ENCODE measurements at regions not wholly inside any gene's neighbourhood (a gene's known extent, or its start where the extent isn't known, plus 50 kb on each side); places are given as distances from the start of the nearest gene placed in this dataset.

DNA sequence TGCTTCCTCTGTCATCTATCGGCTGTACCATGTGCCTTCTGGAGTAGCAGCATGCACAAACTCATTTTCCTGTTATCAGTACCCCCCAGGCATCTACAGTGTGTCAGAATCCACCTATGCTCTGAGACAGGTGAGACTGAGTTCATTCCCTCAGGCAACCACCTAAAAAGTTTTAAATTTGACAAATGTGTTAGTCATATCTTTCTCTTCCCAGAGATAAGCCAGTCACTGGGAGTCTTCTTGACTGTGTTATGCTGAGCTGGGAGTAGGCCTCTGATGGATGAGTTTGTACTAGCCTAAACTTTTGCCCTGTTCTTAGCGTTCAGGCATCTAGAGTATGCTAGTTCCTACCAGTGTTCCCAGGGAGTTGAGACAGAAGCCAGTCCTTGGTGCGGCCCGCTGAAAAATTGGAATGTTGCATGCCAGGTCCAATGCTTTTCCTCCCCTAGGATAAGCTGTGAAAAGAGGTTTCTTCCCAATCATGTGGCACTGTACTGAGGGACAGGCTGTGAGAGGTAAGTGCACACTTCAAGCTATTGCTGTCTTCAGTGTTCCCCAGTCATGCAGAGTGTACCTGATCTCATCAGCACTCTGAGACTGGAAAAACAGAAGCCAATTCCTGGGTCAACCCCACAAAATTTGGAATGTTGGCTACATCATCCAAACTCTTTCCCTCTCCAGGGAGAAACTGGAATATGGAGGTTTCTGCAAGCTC lies 1202.3 kb downstream of the NCAM2 start (continued):
- TF ChIP-seq EZH2phosphoT487 (IDR thresholded peaks at IDR 0.05; ENCODE audit: borderline replicate concordance) (no peak), CBX3 (IDR thresholded peaks at IDR 0.05; ENCODE audit: low read depth) (no peak), SRF (IDR thresholded peaks at IDR 0.05; ENCODE audit: low read depth) (no peak), SP1 (IDR thresholded peaks at IDR 0.05; ENCODE audit: low read depth) (no peak), FOSL1 (IDR thresholded peaks at IDR 0.05; ENCODE audit: low read depth) (no peak)
- TF ChIP-seq, protein P1, sequence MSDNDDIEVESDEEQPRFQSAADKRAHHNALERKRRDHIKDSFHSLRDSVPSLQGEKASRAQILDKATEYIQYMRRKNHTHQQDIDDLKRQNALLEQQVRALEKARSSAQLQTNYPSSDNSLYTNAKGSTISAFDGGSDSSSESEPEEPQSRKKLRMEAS (IDR thresholded peaks at IDR 0.05), result no peak
- TF ChIP-seq, protein P2, sequence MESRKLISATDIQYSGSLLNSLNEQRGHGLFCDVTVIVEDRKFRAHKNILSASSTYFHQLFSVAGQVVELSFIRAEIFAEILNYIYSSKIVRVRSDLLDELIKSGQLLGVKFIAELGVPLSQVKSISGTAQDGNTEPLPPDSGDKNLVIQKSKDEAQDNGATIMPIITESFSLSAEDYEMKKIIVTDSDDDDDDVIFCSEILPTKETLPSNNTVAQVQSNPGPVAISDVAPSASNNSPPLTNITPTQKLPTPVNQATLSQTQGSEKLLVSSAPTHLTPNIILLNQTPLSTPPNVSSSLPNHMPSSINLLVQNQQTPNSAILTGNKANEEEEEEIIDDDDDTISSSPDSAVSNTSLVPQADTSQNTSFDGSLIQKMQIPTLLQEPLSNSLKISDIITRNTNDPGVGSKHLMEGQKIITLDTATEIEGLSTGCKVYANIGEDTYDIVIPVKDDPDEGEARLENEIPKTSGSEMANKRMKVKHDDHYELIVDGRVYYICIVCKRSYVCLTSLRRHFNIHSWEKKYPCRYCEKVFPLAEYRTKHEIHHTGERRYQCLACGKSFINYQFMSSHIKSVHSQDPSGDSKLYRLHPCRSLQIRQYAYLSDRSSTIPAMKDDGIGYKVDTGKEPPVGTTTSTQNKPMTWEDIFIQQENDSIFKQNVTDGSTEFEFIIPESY (IDR thresholded peaks at IDR 0.05; ENCODE audit: extremely low read depth, insufficient replicate concordance, low read length), result no peak

DNA sequence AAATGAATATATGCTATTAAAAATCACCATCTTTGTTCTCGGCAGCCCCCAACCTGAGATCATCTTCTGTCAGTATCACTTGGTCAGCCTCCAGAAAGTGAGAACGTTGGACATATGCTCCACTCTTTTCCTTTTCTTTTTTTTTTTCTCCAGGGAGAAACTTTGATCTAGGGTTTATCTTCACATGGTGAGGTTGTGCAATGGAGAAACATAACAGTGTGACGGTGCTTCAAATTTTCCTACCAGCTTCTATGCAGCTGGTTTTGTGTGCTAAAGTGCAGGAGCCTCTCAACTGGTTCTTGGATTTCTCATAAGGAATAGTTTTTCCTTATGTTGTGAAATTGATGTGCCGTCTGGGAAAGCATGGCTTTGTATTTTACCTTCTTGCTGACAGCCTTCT lies 1202.9 kb downstream of the NCAM2 start:
- H3K4me1 ChIP-seq (ENCODE audit: control insufficient read depth in 1 of 2, insufficient read depth in 2 of 2, low read length in 2 of 2), result no peaks in the 10 kb centered on the region
- H3K9ac ChIP-seq (ENCODE audit: low read length), result no peak overlapping the region
- H3K27me3 ChIP-seq (ENCODE audit: insufficient read depth, low read length), result no peaks in the 10 kb centered on the region
- ChIA-PET CTCF (no interaction called here), POLR2A (no interaction called here), RAD21 (ENCODE audit: low non-redundant PET in 1 of 2, low total read pairs in 2 of 2, uncharacterized antibody in 2 of 2, unreplicated experiment in 2 of 2) (no interaction called here)
- H2AFZ ChIP-seq (ENCODE audit: low read depth, low read length, poor library complexity, severe bottlenecking), result no peak overlapping the region
- H3K79me2 ChIP-seq (ENCODE audit: insufficient read depth, low read length), result no peaks in the 10 kb centered on the region
- no TSS peak for BruUV-seq (replicated peaks)
- H4K20me1 ChIP-seq (ENCODE audit: insufficient read depth), result no peaks in the 10 kb centered on the region
- TF ChIP-seq SRF (IDR thresholded peaks at IDR 0.05; ENCODE audit: low read depth), result no peak
- no peak overlapping the region for H3K27ac ChIP-seq (ENCODE audit: low read depth, low read length)
- intact Hi-C loops (cut with micrococcal nuclease), result no loop called here
- H3K9me2 ChIP-seq (ENCODE audit: insufficient read depth), result no peaks in the 10 kb centered on the region
- no peak overlapping the region for H3K4me2 ChIP-seq (ENCODE audit: low read length)
- H3K4me3 ChIP-seq (replicated peaks in 1 of 2; ENCODE audit: low read depth in 1 of 2, low read length in 2 of 2), result no peak overlapping the region
- no peaks in the 10 kb centered on the region for H3K36me3 ChIP-seq (ENCODE audit: control insufficient read depth in 1 of 2, insufficient read depth in 2 of 2, low read length in 2 of 2)
- peaks cover 23 to 37% of the 10 kb centered on the region in 2 experiments; a peak in 2 of 4 replicates for H3K9me3 ChIP-seq (ENCODE audit: control insufficient read depth in 1 of 2, insufficient read depth in 1 of 2, low read depth in 1 of 2, low read length in 2 of 2)
- DNase-seq (ENCODE audit: low read depth, low spot score) (no peak), ATAC-seq (no peak)

Measured in HCT116 (cell line).